ENCODE measurements at regions not wholly inside any gene's neighbourhood (a gene's known extent, or its start where the extent isn't known, plus 50 kb on each side); places are given as distances from the start of the nearest gene placed in this dataset.

DNA sequence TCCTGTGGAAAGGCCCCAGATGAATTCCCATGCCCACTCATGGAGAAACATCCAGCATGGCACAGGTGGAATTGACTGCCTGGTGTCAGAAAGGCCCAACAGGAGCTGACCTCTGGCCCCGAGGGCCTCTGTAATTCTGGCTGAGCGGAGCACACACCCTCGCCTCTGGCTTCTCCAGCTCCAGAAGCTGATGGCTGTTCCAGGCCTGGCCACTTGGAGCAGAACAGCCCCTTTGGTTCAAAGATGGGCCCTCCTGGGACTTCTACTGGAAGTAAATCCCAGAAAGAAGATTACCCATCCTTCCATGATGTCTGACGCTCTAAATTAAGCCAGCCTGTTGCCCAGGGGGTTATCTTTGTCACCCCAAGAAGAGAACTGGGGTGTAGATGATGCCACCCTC is 275.1 kb upstream of the CDH4 start:
- no peak for TF ChIP-seq POLR2A (IDR thresholded peaks at IDR 0.05)
- TF ChIP-seq, protein P1, sequence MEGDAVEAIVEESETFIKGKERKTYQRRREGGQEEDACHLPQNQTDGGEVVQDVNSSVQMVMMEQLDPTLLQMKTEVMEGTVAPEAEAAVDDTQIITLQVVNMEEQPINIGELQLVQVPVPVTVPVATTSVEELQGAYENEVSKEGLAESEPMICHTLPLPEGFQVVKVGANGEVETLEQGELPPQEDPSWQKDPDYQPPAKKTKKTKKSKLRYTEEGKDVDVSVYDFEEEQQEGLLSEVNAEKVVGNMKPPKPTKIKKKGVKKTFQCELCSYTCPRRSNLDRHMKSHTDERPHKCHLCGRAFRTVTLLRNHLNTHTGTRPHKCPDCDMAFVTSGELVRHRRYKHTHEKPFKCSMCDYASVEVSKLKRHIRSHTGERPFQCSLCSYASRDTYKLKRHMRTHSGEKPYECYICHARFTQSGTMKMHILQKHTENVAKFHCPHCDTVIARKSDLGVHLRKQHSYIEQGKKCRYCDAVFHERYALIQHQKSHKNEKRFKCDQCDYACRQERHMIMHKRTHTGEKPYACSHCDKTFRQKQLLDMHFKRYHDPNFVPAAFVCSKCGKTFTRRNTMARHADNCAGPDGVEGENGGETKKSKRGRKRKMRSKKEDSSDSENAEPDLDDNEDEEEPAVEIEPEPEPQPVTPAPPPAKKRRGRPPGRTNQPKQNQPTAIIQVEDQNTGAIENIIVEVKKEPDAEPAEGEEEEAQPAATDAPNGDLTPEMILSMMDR (IDR thresholded peaks at IDR 0.05) = no peak

All from uterus (tissue), 2 donors.